ENCODE measurements at regions not wholly inside any gene's neighbourhood (a gene's known extent, or its start where the extent isn't known, plus 50 kb on each side); places are given as distances from the start of the nearest gene placed in this dataset.

DNA sequence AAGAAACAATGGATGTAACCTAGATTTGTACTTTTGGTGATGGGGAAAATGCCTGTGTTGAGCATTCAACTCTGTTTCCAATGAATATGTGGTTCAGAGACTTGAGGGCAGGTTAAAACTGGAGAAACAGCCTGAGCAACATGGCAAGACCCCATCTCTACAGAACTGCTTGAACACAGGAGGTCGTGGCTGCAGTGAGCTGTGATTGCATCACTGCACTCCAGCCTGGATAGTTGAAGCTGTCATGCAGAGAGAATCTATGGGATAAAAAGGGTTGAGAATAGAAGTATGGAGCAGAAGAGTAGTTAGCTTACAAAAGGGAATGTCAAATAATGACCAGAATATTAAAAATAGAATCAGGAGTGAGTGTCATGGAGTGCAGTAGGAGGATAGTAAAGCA is 134.8 kb upstream of the PDE5A start:
- no peak for TF ChIP-seq SMC3 (IDR thresholded peaks at IDR 0.05; ENCODE audit: low read depth, low read length)
- TF ChIP-seq, protein P1, sequence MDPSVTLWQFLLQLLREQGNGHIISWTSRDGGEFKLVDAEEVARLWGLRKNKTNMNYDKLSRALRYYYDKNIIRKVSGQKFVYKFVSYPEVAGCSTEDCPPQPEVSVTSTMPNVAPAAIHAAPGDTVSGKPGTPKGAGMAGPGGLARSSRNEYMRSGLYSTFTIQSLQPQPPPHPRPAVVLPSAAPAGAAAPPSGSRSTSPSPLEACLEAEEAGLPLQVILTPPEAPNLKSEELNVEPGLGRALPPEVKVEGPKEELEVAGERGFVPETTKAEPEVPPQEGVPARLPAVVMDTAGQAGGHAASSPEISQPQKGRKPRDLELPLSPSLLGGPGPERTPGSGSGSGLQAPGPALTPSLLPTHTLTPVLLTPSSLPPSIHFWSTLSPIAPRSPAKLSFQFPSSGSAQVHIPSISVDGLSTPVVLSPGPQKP (IDR thresholded peaks at IDR 0.05; ENCODE audit: borderline replicate concordance, low read depth, low read length), result no peak
